Occipital lobe (tissue), 2 donors: ENCODE measurements at regions not wholly inside any gene's neighbourhood (a gene's known extent, or its start where the extent isn't known, plus 50 kb on each side); places are given as distances from the start of the nearest gene placed in this dataset. TPM values are rescaled to one million over a fixed set of nuclear protein-coding genes. Genes with fewer than 3 reads are reported as not detected.
"Not testable (repeated sequence)": the region's sequence is repeated elsewhere in the genome, so short reads cannot be mapped to it uniquely, and the experiment has no call there.

ENCODE experiments used
- DNase-seq: peaks from one replicate; lab custom pipeline; 2025; lab: John Stamatoyannopoulos, UW
- small RNA-seq: library from RNA; depleted of rRNA; stranded (forward); fragments of <200 nt; gene quantifications from one replicate; pipeline ENCODE3, GENCODE V24; 2014

DNA sequence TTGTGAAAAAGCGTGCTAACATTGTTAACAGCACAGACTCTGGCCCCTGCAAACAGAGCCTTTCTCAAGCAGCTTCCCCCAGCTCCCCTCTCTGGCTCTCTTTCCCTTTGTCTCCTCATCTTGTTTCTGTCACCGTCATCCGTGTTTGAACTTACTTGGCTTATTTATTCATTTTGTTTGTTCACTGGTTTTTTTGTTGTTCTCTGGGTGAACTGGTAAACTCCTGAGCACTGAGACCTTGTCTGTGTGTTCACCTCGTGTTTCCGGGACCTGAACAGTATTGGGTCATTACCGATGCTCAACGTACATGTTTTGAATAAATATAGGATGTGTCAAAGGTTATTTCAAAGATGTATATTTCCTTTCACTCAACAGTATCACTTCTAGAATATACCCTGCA, 92.4 kb upstream of the USP29 start:
- DNase-seq, result no peak

DNA sequence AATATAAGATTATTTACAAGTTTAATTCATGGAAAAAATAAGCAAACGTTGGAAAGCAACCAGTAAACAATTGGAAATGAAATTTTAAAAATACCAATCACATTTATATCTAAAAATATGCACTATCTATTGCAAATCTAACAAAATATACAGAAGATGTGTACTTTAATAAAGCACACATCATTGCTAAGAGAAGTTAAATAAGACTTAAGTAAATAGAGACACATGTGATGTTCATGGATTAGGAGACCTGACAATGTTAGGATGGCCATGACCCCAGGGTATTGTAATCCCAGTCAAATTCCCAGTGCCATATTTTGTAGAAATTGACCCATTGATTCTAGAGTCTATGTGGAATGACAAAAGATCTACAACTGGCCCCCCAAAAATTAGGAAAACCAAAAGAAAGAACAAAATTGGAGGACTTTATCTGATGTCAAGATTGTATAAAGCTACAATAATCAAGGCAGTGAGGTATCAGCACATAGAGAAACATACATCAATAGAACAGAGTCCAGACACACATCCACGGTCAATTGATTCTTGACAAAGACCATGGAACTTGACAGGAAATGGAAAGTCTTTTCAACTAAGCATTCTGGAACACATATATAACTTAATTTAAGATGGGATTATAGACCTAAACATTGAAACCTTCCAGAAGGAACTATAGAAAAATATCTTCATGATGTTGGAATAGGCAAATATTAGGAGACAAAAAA, 90.8 kb upstream of the USP29 start:
- DNase-seq, result no peak

DNA sequence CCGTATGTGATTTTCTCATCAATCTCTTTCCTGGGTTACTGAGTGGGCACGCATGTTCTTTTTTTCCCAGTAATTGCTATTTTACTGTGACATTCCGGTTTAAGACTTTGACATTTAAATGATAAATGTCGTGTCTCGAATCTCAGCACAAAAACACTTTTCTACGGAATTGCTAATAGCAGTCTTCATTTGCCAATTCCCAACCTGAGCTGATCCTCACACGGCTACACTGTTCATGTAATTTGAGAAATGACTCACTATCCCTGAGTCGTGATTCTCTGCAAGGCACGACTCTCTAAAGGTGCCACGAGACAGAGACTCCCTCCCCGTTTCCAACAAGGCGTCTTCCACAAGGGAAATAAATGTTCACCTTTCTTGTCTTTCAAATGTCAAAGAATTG, 88.7 kb upstream of the USP29 start:
- DNase-seq, result no peak

DNA sequence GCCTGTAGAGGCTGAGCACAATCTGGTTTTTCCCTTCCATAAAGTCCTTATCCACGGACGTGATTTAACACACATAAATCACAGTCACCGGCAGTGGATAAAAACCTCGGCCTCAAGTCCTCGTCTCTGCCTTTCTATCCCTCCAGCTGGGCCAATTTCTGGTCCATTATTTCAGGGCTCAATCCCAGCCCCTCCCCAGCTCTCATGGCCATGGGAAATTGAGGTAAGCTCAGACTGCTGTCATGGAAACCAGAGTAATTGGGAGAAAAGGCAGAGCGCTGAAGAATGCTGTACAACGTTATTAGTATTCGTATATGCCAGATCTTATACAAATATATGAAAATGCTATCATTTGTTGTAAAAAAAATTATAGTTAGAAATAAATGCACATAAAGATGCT, 86.2 kb upstream of the USP29 start:
- no peak for DNase-seq

DNA sequence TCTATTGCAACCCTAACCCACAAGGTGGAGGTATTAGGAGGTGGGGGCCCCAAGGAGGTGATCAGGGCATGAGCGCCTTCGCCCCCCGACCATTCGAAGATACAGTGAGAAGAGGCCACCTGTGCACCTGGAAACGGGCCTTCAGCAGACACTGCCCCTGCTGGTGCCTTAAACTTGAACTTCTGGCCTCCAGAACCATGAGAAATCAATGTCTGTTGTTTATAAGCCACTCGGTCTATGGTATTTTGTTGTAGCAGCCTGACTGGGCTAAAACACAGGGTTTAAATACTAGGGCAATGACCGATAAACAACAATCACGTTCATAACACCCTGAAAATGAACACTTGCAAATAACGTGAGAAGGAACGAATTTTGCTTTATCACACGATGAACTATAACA, 85.2 kb upstream of the USP29 start:
- DNase-seq, result no peak

DNA sequence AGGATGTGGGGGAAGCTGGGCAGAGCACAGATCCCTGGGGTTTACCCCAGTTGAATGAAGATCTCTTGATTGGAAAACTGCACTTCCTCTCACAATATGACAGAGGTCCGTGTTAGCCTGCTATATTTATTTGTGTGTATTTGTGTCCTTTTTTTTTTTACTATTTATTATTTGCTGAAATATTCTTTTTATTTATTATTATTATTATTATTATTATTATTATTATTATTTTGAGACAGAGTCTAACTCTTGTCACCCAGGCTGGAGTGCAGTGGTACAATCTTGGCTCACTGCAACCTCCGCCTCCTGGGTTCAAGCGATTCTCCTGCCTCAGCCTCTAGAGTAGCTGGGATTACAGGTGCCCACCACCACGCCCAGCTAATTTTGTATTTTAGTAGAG, 84.0 kb upstream of the USP29 start:
- DNase-seq, result not testable (repeated sequence)

DNA sequence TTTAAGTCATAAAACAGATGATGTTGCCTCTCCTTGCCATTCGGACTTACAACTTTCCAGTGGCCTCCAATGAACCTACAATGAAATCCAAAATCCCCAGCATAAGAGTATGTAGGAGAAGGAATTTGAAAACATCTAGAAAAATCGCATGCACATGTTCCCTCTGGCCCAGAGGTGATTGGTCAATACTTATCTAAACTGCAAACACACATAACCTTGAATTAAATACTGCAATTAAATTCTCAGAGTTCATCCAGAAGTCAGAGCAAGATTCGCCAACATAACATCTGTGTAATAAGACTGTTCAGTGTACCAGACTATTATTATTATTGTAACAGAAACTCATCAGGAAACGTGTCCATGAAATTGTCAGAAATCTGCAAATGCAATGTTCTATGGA, 82.2 kb upstream of the USP29 start:
- no peak for DNase-seq

DNA sequence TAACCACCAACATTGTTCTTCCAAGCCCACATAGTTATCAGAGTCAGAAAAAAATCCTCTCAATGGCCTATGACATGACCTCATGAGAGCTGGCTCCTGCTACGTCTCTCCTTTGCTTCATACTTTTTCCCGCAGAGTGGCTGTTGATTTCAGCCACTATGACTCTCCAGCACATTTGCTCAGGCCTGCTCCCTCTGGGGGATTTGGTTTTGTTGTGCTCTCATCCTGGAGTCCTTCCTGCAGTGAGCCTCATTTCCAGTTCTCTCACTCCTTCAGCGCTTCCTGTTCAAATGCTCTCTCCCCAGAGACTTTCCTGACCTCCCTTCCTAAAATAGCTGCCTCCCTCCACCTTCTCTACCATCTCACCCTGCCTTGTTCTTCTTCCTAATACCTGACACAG, 72.0 kb upstream of the USP29 start:
- no peak for DNase-seq

DNA sequence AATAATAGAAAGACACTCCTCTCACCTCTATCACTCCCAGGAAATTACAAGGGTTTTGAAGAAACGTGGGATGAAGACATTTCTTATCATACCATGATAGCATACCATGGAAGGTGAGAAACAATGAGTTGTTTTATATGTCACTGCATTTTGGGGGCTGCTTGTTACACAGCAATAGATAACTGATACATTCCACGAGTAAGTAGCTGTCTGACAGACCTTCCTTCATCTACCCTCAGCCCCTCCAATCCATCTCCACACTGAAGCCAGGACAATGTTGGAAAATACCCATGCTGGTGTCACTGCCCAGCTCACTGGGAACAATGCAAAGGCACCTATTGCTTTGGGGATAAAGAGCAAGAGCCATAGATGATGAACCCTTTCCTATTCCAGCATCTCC, 68.9 kb upstream of the USP29 start:
- no peak for DNase-seq

DNA sequence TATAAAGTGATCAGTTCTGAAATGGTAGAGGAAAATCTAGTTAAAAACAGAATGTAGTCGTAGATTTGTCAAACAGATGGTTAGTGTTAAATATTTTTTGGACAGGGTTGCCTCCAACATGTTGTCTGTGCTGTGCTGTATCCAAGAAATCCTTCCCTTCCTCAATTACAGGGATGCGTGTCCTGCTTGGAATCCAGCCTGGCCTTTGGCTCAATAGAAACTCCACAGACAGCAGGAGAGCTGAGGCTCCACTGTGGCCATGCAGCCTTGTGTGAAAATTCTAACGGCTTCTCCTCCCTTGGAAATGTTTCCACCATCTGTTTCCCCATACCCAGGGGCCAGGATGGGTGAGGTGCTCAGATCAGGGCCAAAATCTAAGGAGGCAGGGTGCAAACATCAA, 67.7 kb upstream of the USP29 start:
- no peak for DNase-seq

DNA sequence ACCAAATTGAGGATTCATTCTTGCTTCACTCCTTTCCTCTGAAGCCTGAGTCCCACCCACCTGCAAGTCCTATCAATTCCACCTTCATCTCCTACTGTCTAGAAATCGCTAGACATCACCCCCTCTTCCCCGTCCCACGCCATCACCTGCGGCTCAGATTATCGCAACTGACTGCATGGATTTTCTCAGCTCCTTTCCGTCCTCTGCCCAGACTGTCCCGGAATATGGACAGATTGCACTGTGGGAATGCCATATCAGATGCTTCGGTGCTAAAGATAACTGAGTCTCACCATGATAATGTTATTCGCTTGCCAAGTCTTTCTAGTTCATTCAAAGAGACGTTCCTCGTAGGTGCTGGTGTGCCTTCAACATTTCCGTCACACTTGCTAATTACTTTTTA, 66.4 kb upstream of the USP29 start:
- peak; percentile 19 for DNase-seq

DNA sequence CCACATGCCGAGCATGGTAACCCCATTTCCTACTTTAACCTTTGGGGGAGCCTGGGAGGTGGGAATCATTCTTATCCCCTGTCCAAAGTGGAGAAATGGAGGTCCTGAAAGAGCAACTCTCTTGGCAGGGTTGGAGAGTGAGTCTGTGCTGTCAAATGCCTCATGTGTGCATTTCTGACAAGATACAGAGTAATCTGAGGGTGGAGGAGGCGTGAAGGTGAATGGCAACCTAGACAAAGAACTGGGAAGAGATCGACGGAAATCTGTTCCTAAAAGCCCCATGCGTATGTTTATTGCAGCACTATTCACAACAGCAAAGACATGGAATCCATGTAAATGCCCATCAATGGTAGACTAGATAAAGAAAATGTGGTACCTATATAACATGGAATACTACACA, 63.8 kb upstream of the USP29 start:
- DNase-seq, result no peak

DNA sequence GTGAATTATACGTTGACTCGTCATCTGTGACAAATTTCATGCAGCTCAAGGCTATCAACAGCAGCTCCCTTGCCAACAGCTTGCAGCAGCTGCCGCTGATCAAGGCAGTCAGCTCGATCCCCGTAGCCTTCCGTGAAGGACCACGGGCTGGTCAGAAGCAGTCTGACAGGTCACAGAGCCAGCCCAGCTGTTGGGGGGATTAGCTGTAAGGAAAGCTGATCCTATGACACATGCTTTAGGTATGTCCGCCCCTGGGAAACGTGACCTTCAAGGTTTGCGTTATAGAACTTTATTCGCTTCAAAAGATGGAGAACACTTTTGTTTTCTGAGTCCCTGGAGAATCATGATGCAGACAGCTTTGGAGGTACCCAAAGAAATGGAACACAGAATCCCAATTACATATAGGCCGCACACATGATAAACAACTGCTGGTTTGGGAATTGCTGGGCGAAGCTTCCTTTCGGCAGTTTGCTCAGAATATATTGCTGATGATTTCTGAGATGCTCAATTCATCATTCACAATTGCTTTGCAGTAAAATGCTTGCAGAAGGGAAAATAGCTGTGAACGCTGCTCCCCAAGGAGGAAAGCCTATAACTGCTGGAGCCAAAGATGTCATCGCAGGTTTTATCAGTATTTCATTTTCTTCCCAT, 62.6 kb upstream of the USP29 start:
- DNase-seq, result no peak

DNA sequence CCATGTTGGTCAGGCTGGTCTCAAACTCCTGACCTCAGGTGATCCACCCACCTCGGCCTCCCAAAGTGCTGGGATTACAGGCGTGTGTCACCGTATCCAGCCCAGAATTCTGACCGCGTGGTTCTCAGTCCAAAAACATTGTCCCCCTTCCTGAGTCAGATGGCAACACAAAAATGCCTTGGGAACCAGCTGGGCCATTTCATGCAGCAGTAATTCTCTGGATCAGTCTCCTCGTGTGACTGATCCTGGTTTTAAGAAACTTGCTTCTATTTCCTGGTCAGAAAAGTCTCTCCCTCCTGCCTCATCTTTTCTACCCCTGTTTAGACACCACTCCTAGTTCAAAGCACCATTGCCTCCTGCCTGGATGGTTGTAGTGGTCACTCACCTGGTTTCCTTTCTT, 60.9 kb upstream of the USP29 start:
- no peak for DNase-seq

DNA sequence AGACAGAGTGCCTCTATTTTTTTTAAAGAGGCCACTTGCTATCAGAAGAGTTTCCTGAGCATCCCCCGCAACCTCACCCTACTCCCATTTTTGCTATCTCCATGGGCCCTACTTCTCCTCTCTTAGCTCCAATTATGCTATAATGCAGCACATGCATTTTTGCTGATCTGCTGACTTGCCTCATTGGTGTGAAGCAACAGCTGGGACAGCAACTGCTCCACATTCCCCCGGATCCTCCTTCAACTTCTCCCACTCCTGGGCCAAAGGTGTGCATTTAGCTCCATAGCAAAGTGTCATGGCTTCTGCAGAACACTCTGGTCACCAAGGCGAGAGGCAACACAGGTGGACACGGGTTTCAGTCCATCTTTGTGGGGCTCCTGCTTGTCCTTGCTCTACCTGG, 56.7 kb upstream of the USP29 start:
- DNase-seq, result no peak

DNA sequence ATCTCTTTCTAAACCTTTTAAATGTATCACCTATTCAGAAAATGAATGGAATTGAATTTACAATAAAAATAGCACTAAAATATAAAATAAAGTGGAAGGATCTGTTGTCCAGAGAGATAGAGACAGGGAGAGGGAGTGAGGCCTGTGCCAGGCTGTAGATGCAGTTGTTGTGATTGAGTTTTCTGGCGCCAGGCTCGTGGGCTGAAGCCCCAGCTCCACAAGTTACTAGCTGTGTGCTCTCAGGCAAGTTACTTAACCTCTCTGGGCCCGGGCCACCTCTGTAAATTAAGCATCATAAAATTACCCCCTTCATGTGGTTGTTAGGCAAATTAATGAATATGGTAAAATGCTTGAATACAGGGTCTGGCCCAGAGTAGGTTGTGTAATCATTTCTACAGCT, 52.3 kb upstream of the USP29 start:
- no peak for DNase-seq

DNA sequence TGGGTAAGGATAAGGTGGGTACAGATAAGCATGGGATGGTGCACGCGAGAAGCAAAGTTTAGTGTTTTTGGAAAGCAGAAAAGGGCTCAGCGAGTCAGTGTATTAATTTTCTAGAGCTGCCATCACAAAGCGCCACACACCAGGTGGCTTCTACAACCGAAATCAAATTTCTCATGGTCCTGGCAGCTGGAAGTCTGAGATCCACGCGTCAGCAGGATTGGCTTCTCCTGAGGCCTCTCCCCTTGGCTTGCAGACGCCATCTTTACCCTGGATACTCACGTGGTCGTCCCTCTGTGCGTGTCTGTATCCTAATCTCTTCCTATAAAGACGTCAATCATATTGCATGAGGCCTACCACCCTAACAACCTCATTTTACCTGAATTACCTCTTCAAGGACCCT, 51.5 kb upstream of the USP29 start:
- no peak for DNase-seq

DNA sequence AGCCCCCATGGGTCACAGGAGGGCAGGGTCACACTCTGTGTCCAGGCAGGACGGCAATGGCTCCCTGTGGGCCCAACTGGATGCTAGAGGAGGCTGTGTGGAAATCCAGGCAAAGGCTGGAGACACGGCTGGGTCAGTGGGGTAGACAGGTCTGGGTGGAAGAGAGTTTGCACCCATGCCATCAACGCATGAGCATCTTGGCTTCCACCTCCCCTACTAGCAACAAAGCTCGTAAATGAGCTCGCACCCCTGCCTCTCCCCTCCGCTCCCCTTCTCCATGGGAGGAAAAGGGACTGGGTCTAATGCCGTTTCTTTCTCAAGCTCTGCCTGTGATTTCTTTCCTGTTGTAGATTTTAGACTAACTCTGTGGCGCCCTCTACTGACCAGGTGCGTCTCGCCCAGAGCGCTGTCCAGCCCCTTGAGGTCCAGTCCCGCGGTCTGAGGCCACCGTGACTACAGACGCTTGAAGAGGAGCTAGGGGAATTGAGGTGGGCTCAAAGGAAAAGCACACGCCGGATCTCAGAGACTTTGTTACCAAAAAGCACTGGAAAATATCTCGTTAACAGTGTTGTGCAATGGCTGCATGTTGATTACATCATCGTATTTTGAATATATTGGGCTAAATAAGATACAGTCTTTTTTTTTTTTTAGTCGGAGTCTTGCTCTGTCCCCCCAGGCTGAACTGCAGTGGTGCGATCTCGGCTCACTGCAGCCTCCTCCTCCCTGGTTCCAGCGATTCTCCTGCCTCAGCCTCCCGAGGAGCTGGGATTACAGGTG, 50.7 kb upstream of the USP29 start:
- peak; percentile 27 for DNase-seq

Small RNA genes lying in the stretch of these regions (small RNA-seq; reads per million reads assigned to genes)
- not detected for gene AC044792.1
